H1 (cell line): ENCODE measurements at regions not wholly inside any gene's neighbourhood (a gene's known extent, or its start where the extent isn't known, plus 50 kb on each side); places are given as distances from the start of the nearest gene placed in this dataset.
A peak's percentile ranks its signal among the peaks of the same experiment; 100 is the strongest.

Experiments used
- CTCF ChIA-PET: fragments of 300-600 bp; sonication (Branson Sonifier 250); formaldehyde crosslinking; loops from one replicate; lab custom pipeline; 2021; ENCODE audit not compliant: partially characterized antibody; lab: Charles Lee
- POLR2A ChIA-PET: fragments of 300-600 bp; sonication (Branson Sonifier 250); formaldehyde crosslinking; loops from one replicate; lab custom pipeline; 2021; ENCODE audit warnings: inconsistent platforms; ENCODE audit not compliant: partially characterized antibody; lab: Charles Lee
- DNase-seq, 2 experiments: peaks; one replicate each; pipeline versions ENCODE4 v3.0.0 to v3.0.0-alpha.2; 2010 to 2022; ENCODE audit warnings: low spot score in 2 of 2, low read depth in 1 of 2, mixed read lengths in 1 of 2
- FAIRE-seq: peaks from 2 replicates; lab custom pipeline; 2011; peaks lifted over from hg19 to GRCh38; lab: Jason Lieb, UNC
- H2AFZ ChIP-seq: 2 replicates; pipeline ENCODE4 v1.8.1; 2012; ENCODE audit warnings: low read length, inconsistent platforms
- H2AK5ac ChIP-seq: 2 replicates; pipeline ENCODE4 v1.6.1; 2013; ENCODE audit warnings: low read depth, low read length
- H2BK120ac ChIP-seq: replicated peaks from 2 replicates; pipeline ENCODE3; 2013; ENCODE audit warnings: low read depth, low read length, inconsistent platforms
- H2BK12ac ChIP-seq: 2 replicates; pipeline ENCODE4 v1.6.1; 2013; ENCODE audit warnings: low read depth, low read length
- H2BK15ac ChIP-seq: 2 replicates; pipeline ENCODE4 v1.6.1; 2013; ENCODE audit warnings: low read length
- H2BK20ac ChIP-seq: 2 replicates; pipeline ENCODE4 v1.6.1; 2013; ENCODE audit warnings: low read length
- H2BK5ac ChIP-seq: 2 replicates; pipeline ENCODE4 v1.6.1; 2013; ENCODE audit warnings: low read depth, low read length
- H3K14ac ChIP-seq: 2 replicates; pipeline ENCODE4 v1.6.1; 2013; ENCODE audit warnings: inconsistent platforms; ENCODE audit not compliant: insufficient read length
- H3K18ac ChIP-seq: 2 replicates; pipeline ENCODE4 v1.6.1; 2013; ENCODE audit warnings: low read length; ENCODE audit errors: extremely low read depth
- H3K23ac ChIP-seq: 2 replicates; pipeline ENCODE4 v1.6.1; 2013; ENCODE audit warnings: inconsistent platforms; ENCODE audit not compliant: insufficient read length
- H3K23me2 ChIP-seq: 2 replicates; pipeline ENCODE4 v1.6.1; 2013; ENCODE audit warnings: low read depth, low read length
- H3K27ac ChIP-seq: 2 replicates; pipeline ENCODE4 v1.6.1; 2011; ENCODE audit warnings: low read depth, low read length, inconsistent platforms
- H3K27me3 ChIP-seq, 4 experiments: replicated peaks in 1 of 4; 1 replicate in 1 of 4; 2 replicates in 3 of 4; pipeline versions ENCODE4 v1.6.1 to v1.8.1; 2011 to 2013; ENCODE audit warnings: low read length in 3 of 4, mild to moderate bottlenecking in 3 of 4, inconsistent platforms in 2 of 4, mixed read lengths in 2 of 4, moderate library complexity in 1 of 4; ENCODE audit not compliant: control insufficient read depth in 3 of 4, insufficient read depth in 3 of 4; ENCODE audit errors: extremely low read depth in 1 of 4
- H3K36me3 ChIP-seq, 4 experiments: 2 replicates each; pipeline versions ENCODE4 v1.6.1 to v1.8.1; 2011 to 2013; ENCODE audit warnings: mild to moderate bottlenecking in 4 of 4, low read length in 3 of 4, moderate library complexity in 2 of 4, control low read depth in 1 of 4, inconsistent platforms in 1 of 4; ENCODE audit not compliant: insufficient read depth in 4 of 4, control insufficient read depth in 2 of 4
- H3K4ac ChIP-seq: replicated peaks from 2 replicates; pipeline ENCODE3; 2013; ENCODE audit warnings: low read length, low read depth, mixed read lengths, inconsistent platforms; ENCODE audit not compliant: insufficient read length
- H3K4me1 ChIP-seq, 4 experiments: replicated peaks in 1 of 4; 1 replicate in 1 of 4; 2 replicates in 3 of 4; pipeline versions ENCODE4 v1.6.1 to v1.8.1; 2011 to 2013; ENCODE audit warnings: low read length in 3 of 4, inconsistent platforms in 2 of 4, mixed read lengths in 1 of 4; ENCODE audit not compliant: insufficient read depth in 4 of 4, control insufficient read depth in 3 of 4
- H3K4me2 ChIP-seq, 2 experiments: 2 replicates each; pipeline versions ENCODE4 v1.6.1 to v1.8.1; 2011 to 2013; ENCODE audit warnings: low read depth in 2 of 2, low read length in 2 of 2, control low read depth in 1 of 2, inconsistent platforms in 1 of 2, mild to moderate bottlenecking in 1 of 2; ENCODE audit not compliant: insufficient read depth in 1 of 2
- H3K4me3 ChIP-seq, 4 experiments: fragments of 200-600, 300-600 bp in 1 of 4; sonication (generic), shearing (Covaris generic), sonication (Bioruptor Twin) in 1 of 4; 2 replicates each; pipeline versions ENCODE4 v1.5.1 to v1.8.1; 2011 to 2016; ENCODE audit warnings: low read length in 4 of 4, low read depth in 3 of 4, control low read depth in 2 of 4, inconsistent platforms in 2 of 4, mild to moderate bottlenecking in 2 of 4, mixed read lengths in 1 of 4, moderate library complexity in 1 of 4; ENCODE audit not compliant: insufficient read depth in 2 of 4; ENCODE audit errors: extremely low read depth in 1 of 4
- H3K56ac ChIP-seq: replicated peaks from 2 replicates; pipeline ENCODE3; 2013; ENCODE audit warnings: low read depth, mild to moderate bottlenecking, mixed read lengths, low read length, inconsistent platforms; ENCODE audit not compliant: insufficient read length
- H3K79me1 ChIP-seq: 2 replicates; pipeline ENCODE4 v1.6.1; 2013; ENCODE audit warnings: low read depth, low read length, control low read depth
- H3K79me2 ChIP-seq, 2 experiments: 2 replicates each; pipeline versions ENCODE4 v1.6.1 to v1.8.1; 2012 to 2013; ENCODE audit warnings: low read length in 2 of 2, mild to moderate bottlenecking in 2 of 2, inconsistent platforms in 1 of 2; ENCODE audit not compliant: insufficient read depth in 2 of 2, control insufficient read depth in 1 of 2
- H3K9ac ChIP-seq, 4 experiments: replicated peaks in 1 of 4; 1 replicate in 1 of 4; 2 replicates in 3 of 4; pipeline versions ENCODE4 v1.6.1 to v1.8.1; 2011 to 2013; ENCODE audit warnings: low read depth in 3 of 4, low read length in 3 of 4, control low read depth in 2 of 4, mild to moderate bottlenecking in 2 of 4, moderate library complexity in 2 of 4, inconsistent platforms in 1 of 4; ENCODE audit errors: extremely low read depth in 1 of 4
- H3K9me3 ChIP-seq, 2 experiments: 2 replicates each; pipeline versions ENCODE4 v1.6.1 to v1.8.1; 2012 to 2013; ENCODE audit warnings: mild to moderate bottlenecking in 2 of 2, moderate library complexity in 2 of 2, control low read depth in 1 of 2, inconsistent platforms in 1 of 2, low read depth in 1 of 2, low read length in 1 of 2, mixed read lengths in 1 of 2; ENCODE audit not compliant: insufficient read depth in 2 of 2
- H4K20me1 ChIP-seq, 2 experiments: replicated peaks in 1 of 2; 2 replicates each; pipeline versions ENCODE3 to v1.8.1; 2011 to 2013; ENCODE audit warnings: inconsistent platforms in 2 of 2, low read length in 2 of 2, mild to moderate bottlenecking in 1 of 2; ENCODE audit not compliant: insufficient read depth in 2 of 2, control insufficient read depth in 1 of 2
- H4K5ac ChIP-seq: 2 replicates; pipeline ENCODE4 v1.6.1; 2013; ENCODE audit warnings: low read length, low read depth, mixed read lengths, inconsistent platforms; ENCODE audit not compliant: insufficient read length
- H4K8ac ChIP-seq: 2 replicates; pipeline ENCODE4 v1.8.0; 2013; ENCODE audit warnings: mild to moderate bottlenecking, moderate library complexity, low read length, inconsistent platforms; ENCODE audit not compliant: insufficient read depth; ENCODE audit errors: extremely low read depth
- H4K91ac ChIP-seq: replicated peaks from 2 replicates; pipeline ENCODE3; 2013; ENCODE audit warnings: low read length, mixed read lengths, inconsistent platforms; ENCODE audit not compliant: insufficient read length
- CTBP2 ChIP-seq: IDR thresholded peaks from 2 replicates; pipeline ENCODE4 v1.7.0; 2011; ENCODE audit warnings: borderline replicate concordance, mild to moderate bottlenecking, moderate library complexity, mixed read lengths, low read length; ENCODE audit not compliant: insufficient read depth, insufficient read length
- POLR2AphosphoS5 ChIP-seq: IDR thresholded peaks from 2 replicates; pipeline ENCODE4 v1.6.1; 2011; ENCODE audit warnings: low read depth, low read length
- RAD21 ChIP-seq, 2 experiments: IDR thresholded peaks in 1 of 2; conservative IDR thresholded peaks in 1 of 2; 2 replicates each; pipeline ENCODE4 v1.6.1; 2011; ENCODE audit warnings: low read depth in 2 of 2, low read length in 2 of 2, improper control_type of control experiment in 1 of 2, inconsistent platforms in 1 of 2, mild to moderate bottlenecking in 1 of 2, moderate library complexity in 1 of 2
- SIN3A ChIP-seq, 2 experiments: IDR thresholded peaks in 1 of 2; conservative IDR thresholded peaks in 1 of 2; 2 replicates each; pipeline ENCODE4 v1.6.1; 2011 to 2012; ENCODE audit warnings: low read length in 2 of 2, improper control_type of control experiment in 1 of 2, low read depth in 1 of 2, mild to moderate bottlenecking in 1 of 2
- SIRT6 ChIP-seq: IDR thresholded peaks from one replicate; pipeline ENCODE4 v1.7.1; 2012; ENCODE audit warnings: low read length, inconsistent platforms
- SP4 ChIP-seq: IDR thresholded peaks from 2 replicates; pipeline ENCODE4 v1.6.1; 2012; ENCODE audit warnings: low read length, inconsistent platforms
- TEAD4 ChIP-seq: IDR thresholded peaks from 2 replicates; pipeline ENCODE4 v1.6.1; 2012; ENCODE audit warnings: low read depth, low read length, inconsistent platforms, mixed read lengths
- WGBS, 2 experiments: shearing (Covaris generic) in 1 of 2; methylation state at CpG; one replicate each; pipeline versions ENCODE4 v1.1.6 to v1.1.7; 2013 to 2015; ENCODE audit warnings: low lambda C conversion rate in 2 of 2, mixed read lengths in 2 of 2, inconsistent platforms in 1 of 2, low coverage in 1 of 2, missing lambda C conversion rate in 1 of 2; ENCODE audit not compliant: insufficient replicate concordance in 2 of 2, insufficient coverage in 1 of 2, insufficient read length in 1 of 2; ENCODE audit errors: extremely low coverage in 1 of 2, missing lambda C conversion rate in 1 of 2; 5-methylcytosine and 5-hydroxymethylcytosine counted together

GRCh38 chr3:61425356-61425755 is 136.0 kb upstream of the PTPRG start:
- H2BK12ac ChIP-seq, result no peak overlapping the region
- no peak overlapping the region for H3K4me3 ChIP-seq
- H2AK5ac ChIP-seq, result no peak overlapping the region
- H4K8ac ChIP-seq, result no peak overlapping the region
- TF ChIP-seq SP4, result no peak
- TF ChIP-seq SIN3A (conservative IDR thresholded peaks at IDR 0.05 in 1 of 2, IDR thresholded peaks at IDR 0.05 in 1 of 2; ENCODE audit: low read depth in 1 of 2, low read length in 2 of 2), result no peak
- TF ChIP-seq SIRT6, result no peak
- TF ChIP-seq RAD21 (IDR thresholded peaks at IDR 0.05 in 1 of 2, conservative IDR thresholded peaks at IDR 0.05 in 1 of 2; ENCODE audit: low read depth in 2 of 2, low read length in 2 of 2), result no peak
- TF ChIP-seq CTBP2, result no peak
- TF ChIP-seq POLR2AphosphoS5, result no peak
- TF ChIP-seq TEAD4, result no peak
- TF ChIP-seq, all 59 proteins: peak for 0
- Histone ChIP-seq H3K9ac (no peak overlapping the region), H2BK5ac (no peak overlapping the region), H3K79me1 (no peaks in the 10 kb centered on the region), H4K5ac (no peak overlapping the region), H3K4me1 (no peaks in the 10 kb centered on the region), H3K23me2 (no peaks in the 10 kb centered on the region), H3K9me3 (no peaks in the 10 kb centered on the region), H3K56ac (no peak overlapping the region), H3K27ac (no peak overlapping the region), H3K14ac (no peak overlapping the region), H3K79me2 (no peaks in the 10 kb centered on the region), H2AFZ (0 out of 2 replicates have a peak overlapping the region, but pooled peaks have one; percentile 63), H4K20me1 (no peaks in the 10 kb centered on the region), H2BK120ac (no peak overlapping the region), H3K4me2 (no peak overlapping the region), H4K91ac (no peak overlapping the region), H2BK20ac (no peak overlapping the region), H3K23ac (no peak overlapping the region), H3K36me3 (no peaks in the 10 kb centered on the region), H2BK15ac (no peak overlapping the region), H3K4ac (no peak overlapping the region), H3K18ac (no peak overlapping the region), H3K27me3 (no peaks in the 10 kb centered on the region)
- no peak for FAIRE-seq
- ChIA-PET CTCF (no interaction called here), POLR2A (no interaction called here)
- no peak for DNase-seq
- WGBS, 2 experiments, result 91% methylated on average over 4 of the region's 4 CpGs; no CpG with 5 or more reads in 1 of the 2 experiments
